ENCODE measurements at regions not wholly inside any gene's neighbourhood (a gene's known extent, or its start where the extent isn't known, plus 50 kb on each side); places are given as distances from the start of the nearest gene placed in this dataset.

- TF ChIP-seq, protein P1, sequence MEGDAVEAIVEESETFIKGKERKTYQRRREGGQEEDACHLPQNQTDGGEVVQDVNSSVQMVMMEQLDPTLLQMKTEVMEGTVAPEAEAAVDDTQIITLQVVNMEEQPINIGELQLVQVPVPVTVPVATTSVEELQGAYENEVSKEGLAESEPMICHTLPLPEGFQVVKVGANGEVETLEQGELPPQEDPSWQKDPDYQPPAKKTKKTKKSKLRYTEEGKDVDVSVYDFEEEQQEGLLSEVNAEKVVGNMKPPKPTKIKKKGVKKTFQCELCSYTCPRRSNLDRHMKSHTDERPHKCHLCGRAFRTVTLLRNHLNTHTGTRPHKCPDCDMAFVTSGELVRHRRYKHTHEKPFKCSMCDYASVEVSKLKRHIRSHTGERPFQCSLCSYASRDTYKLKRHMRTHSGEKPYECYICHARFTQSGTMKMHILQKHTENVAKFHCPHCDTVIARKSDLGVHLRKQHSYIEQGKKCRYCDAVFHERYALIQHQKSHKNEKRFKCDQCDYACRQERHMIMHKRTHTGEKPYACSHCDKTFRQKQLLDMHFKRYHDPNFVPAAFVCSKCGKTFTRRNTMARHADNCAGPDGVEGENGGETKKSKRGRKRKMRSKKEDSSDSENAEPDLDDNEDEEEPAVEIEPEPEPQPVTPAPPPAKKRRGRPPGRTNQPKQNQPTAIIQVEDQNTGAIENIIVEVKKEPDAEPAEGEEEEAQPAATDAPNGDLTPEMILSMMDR (optimal IDR thresholded peaks at IDR 0.05 in 1 of 3, IDR thresholded peaks at IDR 0.05 in 1 of 3, conservative IDR thresholded peaks at IDR 0.05 in 1 of 3; ENCODE audit: extremely low read depth in 1 of 3, insufficient read depth in 2 of 3, low read length in 3 of 3), result no peak
- no peak for TF ChIP-seq EZH2 (IDR thresholded peaks at IDR 0.05; ENCODE audit: low read length)
These were observed 691.5 kb upstream of the ARPP21 start for GRCh38 chr3:34947834-34948233.

Data from keratinocyte (primary cell).